ENCODE measurements at regions not wholly inside any gene's neighbourhood (a gene's known extent, or its start where the extent isn't known, plus 50 kb on each side); places are given as distances from the start of the nearest gene placed in this dataset.

DNA sequence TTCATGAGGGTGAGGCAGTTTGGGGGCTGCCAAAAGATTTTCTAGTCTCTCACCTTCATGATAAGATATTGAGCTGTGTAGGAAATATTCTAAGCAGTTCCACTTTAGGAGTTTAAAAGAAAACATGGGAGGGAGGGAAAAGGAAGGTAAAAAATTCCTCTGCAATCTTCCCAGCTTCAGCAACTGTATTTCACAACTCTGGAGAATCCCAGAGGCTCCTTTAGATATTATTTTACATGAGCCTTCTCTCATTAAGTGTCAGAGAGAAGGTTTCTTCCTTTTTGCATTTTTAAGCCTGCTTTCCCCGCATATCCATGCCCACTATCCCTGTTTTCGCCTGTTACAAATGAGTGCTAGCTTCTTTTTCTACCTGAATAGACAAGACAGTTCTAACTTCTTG, 289.4 kb downstream of the CHRM3 start:
- H3K4me3 ChIP-seq (ENCODE audit: insufficient read depth, low read depth, low read length) = no peak overlapping the region
- H2AK5ac ChIP-seq (ENCODE audit: low read depth, low read length) = no peak overlapping the region
- DNase-seq (no peak), ATAC-seq (ENCODE audit: low read depth) (no peak)
- no peak overlapping the region for H3K27ac ChIP-seq (ENCODE audit: insufficient read depth, low read length)
- no peaks in the 10 kb centered on the region for H3K36me3 ChIP-seq (ENCODE audit: control insufficient read depth, insufficient read depth, low read length)
- no peak overlapping the region for H3K14ac ChIP-seq (replicated peaks; ENCODE audit: low read depth, low read length)
- CTCF ChIA-PET = no interaction called here
- H3K18ac ChIP-seq (ENCODE audit: low read depth, low read length) = no peak overlapping the region
- H4K91ac ChIP-seq (ENCODE audit: insufficient read depth, low read depth, low read length) = no peak overlapping the region
- H2AK9ac ChIP-seq (replicated peaks; ENCODE audit: low read depth, low read length, poor library complexity) = no peak overlapping the region
- no peak overlapping the region for H2BK5ac ChIP-seq (ENCODE audit: low read depth, low read length, poor library complexity, severe bottlenecking)
- no peaks in the 10 kb centered on the region for H3K79me1 ChIP-seq (ENCODE audit: low read depth in 1 of 2, low read length in 2 of 2)
- H2BK15ac ChIP-seq (ENCODE audit: low read depth, low read length) = no peak overlapping the region
- H4K5ac ChIP-seq (ENCODE audit: low read depth, low read length) = no peak overlapping the region
- POLR2A ChIA-PET (ENCODE audit: unreplicated experiment) = no interaction called here
- intact Hi-C loops (cut with micrococcal nuclease) (no loop called here), dilution Hi-C loops (cut with HindIII; ENCODE audit: low sequenced_read_pairs, unreplicated experiment) (no loop called here), in situ Hi-C loops (cut with MboI; ENCODE audit: low sequenced_read_pairs) (no loop called here)
- H3K9me3 ChIP-seq (ENCODE audit: control insufficient read depth, insufficient read depth, low read length) = peaks cover 7% of the 10 kb centered on the region
- TF ChIP-seq MAFK (IDR thresholded peaks at IDR 0.05; ENCODE audit: low read depth, low read length) = no peak
- TF ChIP-seq MXI1 (IDR thresholded peaks at IDR 0.05; ENCODE audit: borderline replicate concordance, low read depth, low read length) = no peak
- TF ChIP-seq CTCF (conservative IDR thresholded peaks at IDR 0.05; ENCODE audit: low read depth, low read length) = no peak
- TF ChIP-seq FOS (IDR thresholded peaks at IDR 0.05; ENCODE audit: low read depth, low read length) = no peak
- TF ChIP-seq USF2 (IDR thresholded peaks at IDR 0.05; ENCODE audit: low read depth, low read length) = no peak
- TF ChIP-seq ELK1 (IDR thresholded peaks at IDR 0.05; ENCODE audit: borderline replicate concordance, low read depth, low read length) = no peak
- TF ChIP-seq CHD1 (IDR thresholded peaks at IDR 0.05; ENCODE audit: low read depth, low read length) = no peak
- no peak for TF ChIP-seq POLR2A (IDR thresholded peaks at IDR 0.05; ENCODE audit: low read depth, low read length)
- TF ChIP-seq RCOR1 (IDR thresholded peaks at IDR 0.05; ENCODE audit: insufficient replicate concordance, low read length) = no peak
- no peak for TF ChIP-seq CEBPB (IDR thresholded peaks at IDR 0.05; ENCODE audit: low read depth, low read length)
- TF ChIP-seq RAD21 (IDR thresholded peaks at IDR 0.05; ENCODE audit: low read length) = no peak
- TF ChIP-seq BHLHE40 (IDR thresholded peaks at IDR 0.05; ENCODE audit: low read depth, low read length) = no peak
- no peak for TF ChIP-seq MAZ (IDR thresholded peaks at IDR 0.05; ENCODE audit: borderline replicate concordance, low read depth, low read length)
- TF ChIP-seq NFE2L2 (IDR thresholded peaks at IDR 0.05; ENCODE audit: low read depth, low read length) = no peak
- no peak for TF ChIP-seq SMC3 (IDR thresholded peaks at IDR 0.05; ENCODE audit: low read depth, low read length)
- no peak for TF ChIP-seq RFX5 (IDR thresholded peaks at IDR 0.05; ENCODE audit: low read depth, low read length)
- H4K8ac ChIP-seq (ENCODE audit: low read depth in 2 of 2, low read length in 2 of 2) = no peak overlapping the region
- no peak overlapping the region for H3K56ac ChIP-seq (ENCODE audit: extremely low read depth, insufficient read depth, low read length)
- H2AFZ ChIP-seq (replicated peaks; ENCODE audit: low read length, poor library complexity) = no peak overlapping the region
- H4K20me1 ChIP-seq (ENCODE audit: insufficient read depth, low read length) = no peaks in the 10 kb centered on the region
- no peak overlapping the region for H2BK20ac ChIP-seq (ENCODE audit: low read depth, low read length)
- no peak overlapping the region for H2BK120ac ChIP-seq (ENCODE audit: low read depth, low read length)
- BruUV-seq (replicated peaks) = no TSS peak
- H3K4ac ChIP-seq (ENCODE audit: low read depth, low read length) = no peak overlapping the region
- H3K23ac ChIP-seq (ENCODE audit: low read depth, low read length) = no peak overlapping the region
- no peak overlapping the region for H3K9ac ChIP-seq (ENCODE audit: low read depth, low read length)
- no peaks in the 10 kb centered on the region for H3K4me1 ChIP-seq (ENCODE audit: control insufficient read depth, insufficient read depth, low read length)
- WGBS, 2 experiments (ENCODE audit: extremely low coverage in 2 of 2, insufficient read length in 1 of 2) = no CpG with 5 or more reads among the region's 2 CpGs
- H3K9me1 ChIP-seq (ENCODE audit: insufficient read depth, low read length) = no peaks in the 10 kb centered on the region
- H3K27me3 ChIP-seq (ENCODE audit: control insufficient read depth, insufficient read depth, low read length) = no peaks in the 10 kb centered on the region
- H3K4me2 ChIP-seq (ENCODE audit: low read depth, low read length) = no peak overlapping the region

All from IMR-90 (cell line).